Ishikawa (cell line): ENCODE measurements at regions not wholly inside any gene's neighbourhood (a gene's known extent, or its start where the extent isn't known, plus 50 kb on each side); places are given as distances from the start of the nearest gene placed in this dataset.

ENCODE experiments used
- EGR1 ChIP-seq: IDR thresholded peaks from 2 replicates; pipeline ENCODE4 v1.6.1; 2012
- EP300 ChIP-seq: IDR thresholded peaks from 2 replicates; pipeline ENCODE4 v1.6.1; 2012; ENCODE audit warnings: borderline replicate concordance
- MAX ChIP-seq: IDR thresholded peaks from 2 replicates; pipeline ENCODE4 v1.6.1; 2012
- NFIC ChIP-seq: IDR thresholded peaks from 2 replicates; pipeline ENCODE4 v1.6.1; 2012
- RAD21 ChIP-seq: IDR thresholded peaks from 2 replicates; pipeline ENCODE4 v1.6.1; 2012; ENCODE audit warnings: low read depth
- REST ChIP-seq: IDR thresholded peaks from 2 replicates; pipeline ENCODE4 v1.6.1; 2012; ENCODE audit warnings: low read depth, mild to moderate bottlenecking

GRCh38 chr2:144988591-144988990 is 468.7 kb upstream of the ZEB2 start:
- TF ChIP-seq REST (no peak), EGR1 (no peak), MAX (no peak), NFIC (no peak), RAD21 (no peak), EP300 (no peak)
